Hepatocyte (in vitro differentiated cells): ENCODE measurements at regions not wholly inside any gene's neighbourhood (a gene's known extent, or its start where the extent isn't known, plus 50 kb on each side); places are given as distances from the start of the nearest gene placed in this dataset.

Experiments
- CTCF ChIP-seq: fragments of 200-600 bp; sonication (generic); IDR thresholded peaks from 2 replicates; pipeline ENCODE4 v1.5.1; 2016; ENCODE audit warnings: antibody characterized with exemption, mild to moderate bottlenecking; ENCODE audit not compliant: poor library complexity
- EZH2 ChIP-seq: fragments of 200-600 bp; sonication (generic); IDR thresholded peaks from 2 replicates; pipeline ENCODE4 v1.6.1; 2016; ENCODE audit warnings: antibody characterized with exemption, mild to moderate bottlenecking, borderline replicate concordance

GRCh38 chr1:201728731-201729130 lies 100.2 kb upstream of the IPO9 start:
- TF ChIP-seq CTCF (no peak), EZH2 (no peak)
